ENCODE measurements at regions not wholly inside any gene's neighbourhood (a gene's known extent, or its start where the extent isn't known, plus 50 kb on each side); places are given as distances from the start of the nearest gene placed in this dataset.

DNA sequence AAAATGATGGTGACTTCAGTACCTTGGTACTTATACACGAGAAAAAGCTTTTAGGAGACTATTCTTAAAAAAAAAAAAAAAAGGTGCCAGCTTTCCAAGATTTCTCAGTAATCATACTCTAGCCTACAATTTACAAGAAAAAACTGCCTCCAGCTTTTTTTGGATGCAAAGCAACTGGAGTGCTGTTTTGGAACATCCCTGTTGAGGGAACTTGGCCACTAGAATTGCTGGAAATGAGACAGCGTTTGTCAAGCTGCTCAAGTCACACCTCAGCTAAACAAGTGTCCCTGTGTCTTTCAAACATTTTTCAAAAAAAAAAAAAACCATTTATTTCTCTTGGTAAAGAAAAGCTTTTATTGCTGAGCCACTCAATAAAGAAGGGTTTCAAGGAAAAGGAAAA, 413.1 kb upstream of the ARGLU1 start:
- no peak for TF ChIP-seq POLR2A (IDR thresholded peaks at IDR 0.05)
- TF ChIP-seq CTCF (IDR thresholded peaks at IDR 0.05): no peak
